OCI-LY7 (cell line): ENCODE measurements at regions not wholly inside any gene's neighbourhood (a gene's known extent, or its start where the extent isn't known, plus 50 kb on each side); places are given as distances from the start of the nearest gene placed in this dataset.

ENCODE experiments used
- BruUV-seq: library from RNA; stranded (reverse); fragments of 400-500 nt; replicated peaks from 2 replicates; lab custom pipeline; 2021; lab: Mats Ljungman, UMichigan
- CTCF ChIA-PET: fragments of 300-600 bp; sonication (Branson Sonifier 250); formaldehyde crosslinking; loops from one replicate; lab custom pipeline; 2022; ENCODE audit warnings: antibody characterized with exemption; ENCODE audit not compliant: unreplicated experiment; lab: Charles Lee
- POLR2A ChIA-PET: fragments of 300-600 bp; sonication (Branson Sonifier 250); formaldehyde crosslinking; loops from one replicate; lab custom pipeline; 2022; ENCODE audit warnings: antibody characterized with exemption; lab: Charles Lee
- DNase-seq: peaks from one replicate; pipeline ENCODE4 v3.0.0-alpha.2; 2015; ENCODE audit warnings: low spot score
- H2AFZ ChIP-seq: fragments of 200-600 bp; sonication (generic), shearing (Covaris generic); 2 replicates; pipeline ENCODE4 v1.6.1; 2014; ENCODE audit warnings: mild to moderate bottlenecking, antibody characterized with exemption, low read length, moderate library complexity
- H3K27ac ChIP-seq: fragments of 200-600 bp; sonication (generic); 2 replicates; pipeline ENCODE4 v1.5.1; 2014; ENCODE audit warnings: mixed run types, low read depth, mild to moderate bottlenecking, moderate library complexity, low read length, inconsistent platforms; ENCODE audit not compliant: poor library complexity, severe bottlenecking
- H3K36me3 ChIP-seq: fragments of 200-600 bp; sonication (generic); 2 replicates; pipeline ENCODE4 v1.6.1; 2014; ENCODE audit warnings: mild to moderate bottlenecking, antibody characterized with exemption, low read length, moderate library complexity, mixed read lengths; ENCODE audit not compliant: insufficient read depth
- H3K4me1 ChIP-seq: fragments of 200-600 bp; sonication (generic); 2 replicates; pipeline ENCODE4 v1.5.1; 2014; ENCODE audit warnings: mild to moderate bottlenecking, low read length; ENCODE audit not compliant: insufficient read depth, poor library complexity, severe bottlenecking
- H3K4me2 ChIP-seq: fragments of 200-600 bp; sonication (generic); 2 replicates; pipeline ENCODE4 v1.6.1; 2014; ENCODE audit warnings: mild to moderate bottlenecking, low read length
- H3K4me3 ChIP-seq: fragments of 200-600 bp; sonication (generic); 2 replicates; pipeline ENCODE4 v1.5.1; 2014; ENCODE audit warnings: mild to moderate bottlenecking, low read depth, low read length; ENCODE audit not compliant: poor library complexity, severe bottlenecking
- H3K79me2 ChIP-seq: fragments of 200-600 bp; sonication (generic); 2 replicates; pipeline ENCODE4 v1.6.1; 2016; ENCODE audit warnings: low read depth, mild to moderate bottlenecking, low read length, moderate library complexity, mixed read lengths; ENCODE audit not compliant: insufficient read depth
- H3K9me2 ChIP-seq: fragments of 200-600 bp; sonication (generic); 2 replicates; pipeline ENCODE4 v1.6.1; 2016; ENCODE audit warnings: mild to moderate bottlenecking, low read length, mixed read lengths; ENCODE audit not compliant: insufficient read depth
- H3K9me3 ChIP-seq: fragments of 200-600 bp; sonication (generic); 2 replicates; pipeline ENCODE4 v1.6.1; 2014; ENCODE audit warnings: mild to moderate bottlenecking, mixed run types, low read length, mixed read lengths
- H4K20me1 ChIP-seq: fragments of 200-600 bp; sonication (generic); 2 replicates; pipeline ENCODE4 v1.6.1; 2014; ENCODE audit warnings: mild to moderate bottlenecking, antibody characterized with exemption, low read length, moderate library complexity, mixed read lengths; ENCODE audit not compliant: insufficient read depth
- CTCF ChIP-seq: fragments of 200-600 bp; sonication (generic); conservative IDR thresholded peaks from 2 replicates; pipeline ENCODE4 v1.5.1; 2014; ENCODE audit warnings: mild to moderate bottlenecking, antibody characterized with exemption, low read length, moderate library complexity, mixed read lengths
- EZH2phosphoT487 ChIP-seq: fragments of 200-600 bp; sonication (generic); IDR thresholded peaks from 2 replicates; pipeline ENCODE4 v1.6.1; 2018; ENCODE audit warnings: low read depth, borderline replicate concordance, mild to moderate bottlenecking, mixed run types, antibody characterized with exemption, low read length, moderate library complexity, mixed read lengths
- intact Hi-C: fragments of 100-400 bp; cut with micrococcal nuclease; formaldehyde crosslinking; loops from one replicate; pipeline ENCODE4 v1.10.0; 2022; ENCODE audit not compliant: unreplicated experiment

DNA sequence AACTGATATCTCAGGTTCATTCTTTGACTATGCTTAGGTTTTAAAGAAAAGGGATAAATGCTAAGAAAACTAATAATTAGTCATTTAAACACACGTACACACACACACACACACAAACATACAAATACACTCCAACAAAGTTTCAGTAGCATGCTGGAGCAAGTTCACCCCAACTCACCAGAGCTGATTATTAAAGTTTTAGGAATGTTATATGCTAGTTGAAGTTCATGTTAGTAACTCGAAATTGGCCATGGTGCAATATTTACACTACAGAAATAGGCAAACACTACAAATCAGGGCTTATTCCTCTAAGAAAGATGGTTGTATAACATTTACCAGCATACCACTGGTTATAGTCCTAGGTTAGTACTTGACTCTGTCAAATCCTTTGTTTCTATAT is 384.0 kb upstream of the DIPK2B start:
- H3K4me2 ChIP-seq, result no peak overlapping the region
- no peak overlapping the region for H2AFZ ChIP-seq
- intact Hi-C loops, result no loop called here
- TF ChIP-seq CTCF, result no peak
- TF ChIP-seq EZH2phosphoT487, result no peak
- ChIA-PET CTCF (no interaction called here), POLR2A (no interaction called here)
- no peaks in the 10 kb centered on the region for H3K9me2 ChIP-seq
- no peak overlapping the region for H3K4me3 ChIP-seq
- no peaks in the 10 kb centered on the region for H3K36me3 ChIP-seq
- no peaks in the 10 kb centered on the region for H3K4me1 ChIP-seq
- no peaks in the 10 kb centered on the region for H3K79me2 ChIP-seq
- H3K9me3 ChIP-seq, result no peaks in the 10 kb centered on the region
- DNase-seq, result no peak
- H4K20me1 ChIP-seq, result no peaks in the 10 kb centered on the region
- no peak overlapping the region for H3K27ac ChIP-seq
- BruUV-seq, result no TSS peak

GRCh38 chrX:45577361-45577760 is 376.7 kb upstream of the DIPK2B start:
- Histone ChIP-seq H3K9me3 (no peaks in the 10 kb centered on the region), H4K20me1 (no peaks in the 10 kb centered on the region), H3K79me2 (no peaks in the 10 kb centered on the region), H2AFZ (no peak overlapping the region), H3K9me2 (no peaks in the 10 kb centered on the region), H3K4me1 (no peaks in the 10 kb centered on the region), H3K4me2 (no peak overlapping the region), H3K4me3 (no peak overlapping the region), H3K27ac (no peak overlapping the region), H3K36me3 (no peaks in the 10 kb centered on the region)
- ChIA-PET POLR2A (no interaction called here), CTCF (interaction anchor here (0.6 kb wide), 1 partner anchor 1263 kb away, joined by 4 read pairs; no protein-coding TSS in a partner anchor)
- DNase-seq, result no peak
- TF ChIP-seq EZH2phosphoT487 (no peak), CTCF (no peak)
- no TSS peak for BruUV-seq
- intact Hi-C loops, result no loop called here

GRCh38 chrX:45571453-45571852 is 370.8 kb upstream of the DIPK2B start:
- CTCF ChIA-PET, result no interaction called here
- Histone ChIP-seq H3K4me2 (no peak overlapping the region), H3K4me3 (no peak overlapping the region), H3K9me3 (no peaks in the 10 kb centered on the region), H3K79me2 (no peaks in the 10 kb centered on the region), H3K27ac (no peak overlapping the region), H4K20me1 (no peaks in the 10 kb centered on the region), H3K9me2 (no peaks in the 10 kb centered on the region), H3K36me3 (no peaks in the 10 kb centered on the region), H2AFZ (no peak overlapping the region), H3K4me1 (no peaks in the 10 kb centered on the region)
- intact Hi-C loops, result no loop called here
- BruUV-seq, result no TSS peak
- DNase-seq, result no peak
- TF ChIP-seq EZH2phosphoT487, result no peak
- TF ChIP-seq CTCF, result no peak
- POLR2A ChIA-PET, result no interaction called here
